ENCODE measurements at regions not wholly inside any gene's neighbourhood (a gene's known extent, or its start where the extent isn't known, plus 50 kb on each side); places are given as distances from the start of the nearest gene placed in this dataset.
"Not testable (repeated sequence)": the region's sequence is repeated elsewhere in the genome, so short reads cannot be mapped to it uniquely, and the experiment has no call there.

- not testable (repeated sequence) for TF ChIP-seq POLR2AphosphoS5 (IDR thresholded peaks at IDR 0.05; ENCODE audit: insufficient read depth in 1 of 2, low read depth in 1 of 2); POLR2A (IDR thresholded peaks at IDR 0.05); CTCF (IDR thresholded peaks at IDR 0.05)
These were observed 87.1 kb upstream of the TSC22D2 start for GRCh38 chr3:150320971-150321370.
